ENCODE measurements at regions not wholly inside any gene's neighbourhood (a gene's known extent, or its start where the extent isn't known, plus 50 kb on each side); places are given as distances from the start of the nearest gene placed in this dataset.

DNA sequence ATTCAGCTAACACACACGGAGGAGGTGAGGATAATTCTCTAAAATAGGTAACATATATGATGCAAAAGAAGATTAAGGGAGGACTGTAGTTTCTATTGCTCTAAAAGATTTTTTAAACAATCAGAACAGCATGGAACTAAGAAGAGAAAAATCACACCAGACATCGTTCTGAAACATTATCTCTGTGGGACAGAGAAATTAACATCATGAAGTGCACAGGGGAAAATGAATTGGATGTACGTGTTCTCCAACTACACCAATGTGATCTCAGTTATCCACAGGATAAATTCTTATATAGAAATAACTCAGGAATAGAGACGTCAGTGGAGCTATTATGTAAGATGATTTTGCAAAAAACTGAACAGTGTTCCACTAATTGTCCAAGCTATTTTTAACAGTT, 614.1 kb upstream of the HS3ST1 start:
- TF ChIP-seq, protein P1, sequence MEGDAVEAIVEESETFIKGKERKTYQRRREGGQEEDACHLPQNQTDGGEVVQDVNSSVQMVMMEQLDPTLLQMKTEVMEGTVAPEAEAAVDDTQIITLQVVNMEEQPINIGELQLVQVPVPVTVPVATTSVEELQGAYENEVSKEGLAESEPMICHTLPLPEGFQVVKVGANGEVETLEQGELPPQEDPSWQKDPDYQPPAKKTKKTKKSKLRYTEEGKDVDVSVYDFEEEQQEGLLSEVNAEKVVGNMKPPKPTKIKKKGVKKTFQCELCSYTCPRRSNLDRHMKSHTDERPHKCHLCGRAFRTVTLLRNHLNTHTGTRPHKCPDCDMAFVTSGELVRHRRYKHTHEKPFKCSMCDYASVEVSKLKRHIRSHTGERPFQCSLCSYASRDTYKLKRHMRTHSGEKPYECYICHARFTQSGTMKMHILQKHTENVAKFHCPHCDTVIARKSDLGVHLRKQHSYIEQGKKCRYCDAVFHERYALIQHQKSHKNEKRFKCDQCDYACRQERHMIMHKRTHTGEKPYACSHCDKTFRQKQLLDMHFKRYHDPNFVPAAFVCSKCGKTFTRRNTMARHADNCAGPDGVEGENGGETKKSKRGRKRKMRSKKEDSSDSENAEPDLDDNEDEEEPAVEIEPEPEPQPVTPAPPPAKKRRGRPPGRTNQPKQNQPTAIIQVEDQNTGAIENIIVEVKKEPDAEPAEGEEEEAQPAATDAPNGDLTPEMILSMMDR (conservative IDR thresholded peaks at IDR 0.05): no peak
- no peak for TF ChIP-seq EZH2 (IDR thresholded peaks at IDR 0.05; ENCODE audit: low read depth)

Measured in PC-9 (cell line).